VCaP (cell line): ENCODE measurements at regions not wholly inside any gene's neighbourhood (a gene's known extent, or its start where the extent isn't known, plus 50 kb on each side); places are given as distances from the start of the nearest gene placed in this dataset.

Experiments
- H3K27ac ChIP-seq: fragments of 450-650 bp; 2 replicates; pipeline ENCODE4 v1.5.1; 2017
- CTCF ChIP-seq: fragments of 450-650 bp; conservative IDR thresholded peaks from 2 replicates; pipeline ENCODE4 v1.5.1; 2017; ENCODE audit warnings: mild to moderate bottlenecking, moderate library complexity

- H3K27ac ChIP-seq, result no peak overlapping the region; the same call in 1 of the 2 replicates
- no peak for TF ChIP-seq CTCF
These were observed 169.1 kb upstream of the B3GAT1 start for GRCh38 chr11:134581121-134581626.

- no peak for TF ChIP-seq CTCF
- H3K27ac ChIP-seq, result peak overlapping the region; percentile 44; the same call in 1 of the 2 replicates
These were observed 168.6 kb upstream of the B3GAT1 start for GRCh38 chr11:134580610-134580975.

- peak; percentile 56 for TF ChIP-seq CTCF
- peak overlapping the region; percentile 44; the same call in 1 of the 2 replicates for H3K27ac ChIP-seq
These were observed 167.9 kb upstream of the B3GAT1 start for GRCh38 chr11:134579724-134580609.

- peak; percentile 88 for TF ChIP-seq CTCF
- H3K27ac ChIP-seq, result peak overlapping the region; percentile 44; the same call in 1 of the 2 replicates
These were observed 167.0 kb upstream of the B3GAT1 start for GRCh38 chr11:134578807-134579723.

GRCh38 chr11:134577751-134578395 is 165.8 kb upstream of the B3GAT1 start:
- no peak for TF ChIP-seq CTCF
- no peak overlapping the region; the same call in 1 of the 2 replicates for H3K27ac ChIP-seq

GRCh38 chr11:134576721-134577171 is 164.7 kb upstream of the B3GAT1 start:
- no peak overlapping the region for H3K27ac ChIP-seq
- no peak for TF ChIP-seq CTCF
